Vagina (tissue), 2 donors: ENCODE measurements at regions not wholly inside any gene's neighbourhood (a gene's known extent, or its start where the extent isn't known, plus 50 kb on each side); places are given as distances from the start of the nearest gene placed in this dataset.

Experiments used
- DNase-seq, 2 donors: peaks; one replicate each; pipeline ENCODE4 v3.0.0-alpha.2; 2017; ENCODE audit errors: extremely low spot score in 2 of 2
- H3K27ac ChIP-seq: fragments of 200-600 bp; sonication (generic); one replicate; pipeline ENCODE4 v1.5.1; 2019
- H3K27me3 ChIP-seq: fragments of 200-600 bp; sonication (generic); one replicate; pipeline ENCODE4 v1.5.1; 2019
- H3K36me3 ChIP-seq, 2 donors: fragments of 200-600 bp; sonication (generic); one replicate each; pipeline ENCODE4 v1.5.1; 2017 to 2019
- H3K4me1 ChIP-seq: fragments of 200-600 bp; sonication (generic); one replicate; pipeline ENCODE4 v1.5.1; 2019
- H3K4me3 ChIP-seq, 2 donors: fragments of 200-600 bp; sonication (generic); 1 replicate in 1 of 2; 2 replicates in 1 of 2; pipeline ENCODE4 v1.5.1; 2016 to 2019
- H3K9me3 ChIP-seq: fragments of 200-600 bp; sonication (generic); one replicate; pipeline ENCODE4 v1.5.1; 2019
- CTCF ChIP-seq, 3 experiments: fragments of 450-650 bp in 2 of 3; fragments of 200-600 bp in 1 of 3; sonication (generic) in 1 of 3; IDR thresholded peaks; one replicate each; pipeline ENCODE4 v1.5.1; 2017 to 2019; ENCODE audit warnings: antibody characterized with exemption in 3 of 3, mild to moderate bottlenecking in 2 of 3, moderate library complexity in 2 of 3
- POLR2A ChIP-seq, 2 donors: fragments of 450-650 bp; IDR thresholded peaks; one replicate each; pipeline ENCODE4 v1.6.1; 2017; ENCODE audit warnings: antibody characterized with exemption in 2 of 2, mild to moderate bottlenecking in 2 of 2, moderate library complexity in 2 of 2
- POLR2AphosphoS5 ChIP-seq, 2 donors: sonication (generic); formaldehyde crosslinking; IDR thresholded peaks; one replicate each; pipeline ENCODE4 v1.9.0; 2017; ENCODE audit warnings: antibody characterized with exemption in 2 of 2, mild to moderate bottlenecking in 2 of 2, low read depth in 1 of 2; ENCODE audit not compliant: insufficient read depth in 1 of 2
- intact Hi-C: fragments of 100-400 bp; cut with DNase I; formaldehyde crosslinking; loops from one replicate; pipeline ENCODE4 v1.15.1; 2023

GRCh38 chr11:103662880-103663279 is 373.6 kb upstream of the DDI1 start:
- Histone ChIP-seq H3K36me3 (no peaks in the 10 kb centered on the region), H3K4me3 (no peak overlapping the region), H3K27ac (no peak overlapping the region), H3K4me1 (peaks cover 4% of the 10 kb centered on the region), H3K9me3 (no peaks in the 10 kb centered on the region), H3K27me3 (no peaks in the 10 kb centered on the region)
- TF ChIP-seq POLR2AphosphoS5 (IDR thresholded peaks at IDR 0.05; ENCODE audit: insufficient read depth in 1 of 2, low read depth in 1 of 2) (no peak), CTCF (IDR thresholded peaks at IDR 0.05) (no peak), POLR2A (IDR thresholded peaks at IDR 0.05) (no peak)
- intact Hi-C loops, result no loop called here
- DNase-seq, result no peak

- Histone ChIP-seq H3K4me1 (no peaks in the 10 kb centered on the region), H3K27me3 (no peaks in the 10 kb centered on the region), H3K9me3 (no peaks in the 10 kb centered on the region), H3K4me3 (no peak overlapping the region), H3K27ac (no peak overlapping the region), H3K36me3 (no peaks in the 10 kb centered on the region)
- intact Hi-C loops, result no loop called here
- DNase-seq, result no peak
- no peak for TF ChIP-seq POLR2AphosphoS5 (IDR thresholded peaks at IDR 0.05; ENCODE audit: insufficient read depth in 1 of 2, low read depth in 1 of 2)
- TF ChIP-seq CTCF (IDR thresholded peaks at IDR 0.05), result no peak
- no peak for TF ChIP-seq POLR2A (IDR thresholded peaks at IDR 0.05)
Observed at GRCh38 chr11:103668859-103669258, 367.6 kb upstream of the DDI1 start.

- H3K9me3 ChIP-seq, result no peaks in the 10 kb centered on the region
- no peaks in the 10 kb centered on the region for H3K36me3 ChIP-seq
- intact Hi-C loops, result no loop called here
- H3K4me3 ChIP-seq, result no peak overlapping the region
- no peaks in the 10 kb centered on the region for H3K4me1 ChIP-seq
- H3K27me3 ChIP-seq, result no peaks in the 10 kb centered on the region
- no peak for TF ChIP-seq POLR2A (IDR thresholded peaks at IDR 0.05)
- no peak overlapping the region for H3K27ac ChIP-seq
- DNase-seq, result no peak
Observed at GRCh38 chr11:103671143-103671651, 365.2 kb upstream of the DDI1 start.

GRCh38 chr11:103673773-103674172 is 362.7 kb upstream of the DDI1 start:
- no peaks in the 10 kb centered on the region for H3K4me1 ChIP-seq
- H3K27ac ChIP-seq, result no peak overlapping the region
- no peak for DNase-seq
- TF ChIP-seq CTCF (IDR thresholded peaks at IDR 0.05) (no peak), POLR2AphosphoS5 (IDR thresholded peaks at IDR 0.05; ENCODE audit: insufficient read depth in 1 of 2, low read depth in 1 of 2) (no peak), POLR2A (IDR thresholded peaks at IDR 0.05) (no peak)
- H3K27me3 ChIP-seq, result no peaks in the 10 kb centered on the region
- H3K4me3 ChIP-seq, result no peak overlapping the region
- H3K36me3 ChIP-seq, result no peaks in the 10 kb centered on the region
- no peaks in the 10 kb centered on the region for H3K9me3 ChIP-seq
- intact Hi-C loops, result no loop called here

- no peaks in the 10 kb centered on the region for H3K27me3 ChIP-seq
- DNase-seq, result no peak
- H3K4me3 ChIP-seq, result no peak overlapping the region
- no peak for TF ChIP-seq POLR2A (IDR thresholded peaks at IDR 0.05)
- TF ChIP-seq CTCF (IDR thresholded peaks at IDR 0.05), result no peak
- no peak for TF ChIP-seq POLR2AphosphoS5 (IDR thresholded peaks at IDR 0.05; ENCODE audit: insufficient read depth in 1 of 2, low read depth in 1 of 2)
- intact Hi-C loops, result no loop called here
- H3K9me3 ChIP-seq, result no peaks in the 10 kb centered on the region
- H3K36me3 ChIP-seq, result no peaks in the 10 kb centered on the region
- H3K4me1 ChIP-seq, result no peaks in the 10 kb centered on the region
- no peak overlapping the region for H3K27ac ChIP-seq
Observed at GRCh38 chr11:103676413-103676812, 360.0 kb upstream of the DDI1 start.
